ENCODE measurements at regions not wholly inside any gene's neighbourhood (a gene's known extent, or its start where the extent isn't known, plus 50 kb on each side); places are given as distances from the start of the nearest gene placed in this dataset.

GRCh38 chr1:221509575-221510355 is 232.1 kb downstream of the DUSP10 start:
- H3K27ac ChIP-seq (ENCODE audit: insufficient read depth, low read length) = no peak overlapping the region
- no peak overlapping the region for H3K9ac ChIP-seq (ENCODE audit: insufficient read depth, low read length)
- no peaks in the 10 kb centered on the region for H3K36me3 ChIP-seq (ENCODE audit: control insufficient read depth, insufficient read depth, low read length)
- H3K9me3 ChIP-seq (ENCODE audit: control insufficient read depth, insufficient read depth, low read depth, low read length) = no peaks in the 10 kb centered on the region
- no peaks in the 10 kb centered on the region for H3K4me1 ChIP-seq (ENCODE audit: control insufficient read depth, extremely low read depth, insufficient read depth, low read length)
- no peaks in the 10 kb centered on the region for H3K27me3 ChIP-seq (ENCODE audit: control insufficient read depth, insufficient read depth, low read length)
- no peak overlapping the region for H2AFZ ChIP-seq (ENCODE audit: low read length)
- no peaks in the 10 kb centered on the region for H3K79me2 ChIP-seq (ENCODE audit: control insufficient read depth, insufficient read depth, low read length)
- no peaks in the 10 kb centered on the region for H4K20me1 ChIP-seq (ENCODE audit: control insufficient read depth, extremely low read depth, insufficient read depth, low read length)
- no peak for TF ChIP-seq EZH2 (IDR thresholded peaks at IDR 0.05; ENCODE audit: low read length, missing control alignments)
- no peak for TF ChIP-seq CTCF (conservative IDR thresholded peaks at IDR 0.05 in 1 of 2, IDR thresholded peaks at IDR 0.05 in 1 of 2; ENCODE audit: low read depth in 1 of 2, low read length in 2 of 2)
- H3K4me2 ChIP-seq (ENCODE audit: extremely low read depth, insufficient read depth, low read length) = no peak overlapping the region
- peak; percentile 45 to 50 for DNase-seq (ENCODE audit: low read depth in 2 of 2)
- H3K4me3 ChIP-seq (replicated peaks in 1 of 4; ENCODE audit: control extremely low read depth in 1 of 4, insufficient read depth in 1 of 4, low read depth in 3 of 4, low read length in 4 of 4) = no peak overlapping the region

GRCh38 chr1:221510793-221511503 is 230.9 kb downstream of the DUSP10 start:
- TF ChIP-seq CTCF (conservative IDR thresholded peaks at IDR 0.05 in 1 of 2, IDR thresholded peaks at IDR 0.05 in 1 of 2; ENCODE audit: low read depth in 1 of 2, low read length in 2 of 2) (no peak), EZH2 (IDR thresholded peaks at IDR 0.05; ENCODE audit: low read length, missing control alignments) (no peak)
- no peaks in the 10 kb centered on the region for H3K36me3 ChIP-seq (ENCODE audit: control insufficient read depth, insufficient read depth, low read length)
- no peak overlapping the region for H2AFZ ChIP-seq (ENCODE audit: low read length)
- no peak overlapping the region for H3K27ac ChIP-seq (ENCODE audit: insufficient read depth, low read length)
- no peaks in the 10 kb centered on the region for H3K4me1 ChIP-seq (ENCODE audit: control insufficient read depth, extremely low read depth, insufficient read depth, low read length)
- H3K4me2 ChIP-seq (ENCODE audit: extremely low read depth, insufficient read depth, low read length) = no peak overlapping the region
- no peaks in the 10 kb centered on the region for H4K20me1 ChIP-seq (ENCODE audit: control insufficient read depth, extremely low read depth, insufficient read depth, low read length)
- H3K9me3 ChIP-seq (ENCODE audit: control insufficient read depth, insufficient read depth, low read depth, low read length) = no peaks in the 10 kb centered on the region
- no peak overlapping the region for H3K9ac ChIP-seq (ENCODE audit: insufficient read depth, low read length)
- no peak for DNase-seq (ENCODE audit: low read depth in 2 of 2)
- no peaks in the 10 kb centered on the region for H3K79me2 ChIP-seq (ENCODE audit: control insufficient read depth, insufficient read depth, low read length)
- no peak overlapping the region for H3K4me3 ChIP-seq (replicated peaks in 1 of 4; ENCODE audit: control extremely low read depth in 1 of 4, insufficient read depth in 1 of 4, low read depth in 3 of 4, low read length in 4 of 4)
- no peaks in the 10 kb centered on the region for H3K27me3 ChIP-seq (ENCODE audit: control insufficient read depth, insufficient read depth, low read length)

- Histone ChIP-seq H3K9me3 (ENCODE audit: control insufficient read depth, insufficient read depth, low read depth, low read length) (no peaks in the 10 kb centered on the region), H3K27ac (ENCODE audit: insufficient read depth, low read length) (no peak overlapping the region), H2AFZ (ENCODE audit: low read length) (no peak overlapping the region), H3K36me3 (ENCODE audit: control insufficient read depth, insufficient read depth, low read length) (no peaks in the 10 kb centered on the region), H3K4me1 (ENCODE audit: control insufficient read depth, extremely low read depth, insufficient read depth, low read length) (no peaks in the 10 kb centered on the region), H4K20me1 (ENCODE audit: control insufficient read depth, extremely low read depth, insufficient read depth, low read length) (no peaks in the 10 kb centered on the region), H3K4me2 (ENCODE audit: extremely low read depth, insufficient read depth, low read length) (no peak overlapping the region), H3K79me2 (ENCODE audit: control insufficient read depth, insufficient read depth, low read length) (no peaks in the 10 kb centered on the region), H3K9ac (ENCODE audit: insufficient read depth, low read length) (no peak overlapping the region), H3K4me3 (replicated peaks in 1 of 4; ENCODE audit: control extremely low read depth in 1 of 4, insufficient read depth in 1 of 4, low read depth in 3 of 4, low read length in 4 of 4) (no peak overlapping the region), H3K27me3 (ENCODE audit: control insufficient read depth, insufficient read depth, low read length) (no peaks in the 10 kb centered on the region)
- no peak for DNase-seq (ENCODE audit: low read depth in 2 of 2)
- TF ChIP-seq EZH2 (IDR thresholded peaks at IDR 0.05; ENCODE audit: low read length, missing control alignments) (no peak), CTCF (conservative IDR thresholded peaks at IDR 0.05 in 1 of 2, IDR thresholded peaks at IDR 0.05 in 1 of 2; ENCODE audit: low read depth in 1 of 2, low read length in 2 of 2) (no peak)
These were observed 230.1 kb downstream of the DUSP10 start for GRCh38 chr1:221511797-221512196.
